ENCODE measurements at regions not wholly inside any gene's neighbourhood (a gene's known extent, or its start where the extent isn't known, plus 50 kb on each side); places are given as distances from the start of the nearest gene placed in this dataset.

DNA sequence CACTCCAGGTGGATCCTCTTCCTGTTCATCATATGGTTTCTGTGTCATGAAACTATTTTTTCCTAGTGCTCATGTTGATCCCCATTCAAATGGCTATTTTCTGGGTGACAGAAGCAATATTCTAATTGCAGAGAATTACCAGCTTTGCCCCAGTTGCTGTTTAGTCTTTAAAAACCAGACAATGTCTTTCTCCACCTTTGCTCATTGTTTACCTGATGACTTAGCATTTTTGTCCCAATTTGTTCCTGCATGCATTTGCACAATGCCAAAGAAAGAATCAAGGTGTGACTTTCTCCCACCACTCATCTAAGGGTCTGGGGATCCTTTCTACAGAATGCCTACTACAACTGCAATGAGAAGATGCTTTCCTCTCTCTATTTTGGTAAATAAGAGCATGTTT lies 439.9 kb upstream of the MAF start:
- no peak for DNase-seq (ENCODE audit: low spot score)

DNA sequence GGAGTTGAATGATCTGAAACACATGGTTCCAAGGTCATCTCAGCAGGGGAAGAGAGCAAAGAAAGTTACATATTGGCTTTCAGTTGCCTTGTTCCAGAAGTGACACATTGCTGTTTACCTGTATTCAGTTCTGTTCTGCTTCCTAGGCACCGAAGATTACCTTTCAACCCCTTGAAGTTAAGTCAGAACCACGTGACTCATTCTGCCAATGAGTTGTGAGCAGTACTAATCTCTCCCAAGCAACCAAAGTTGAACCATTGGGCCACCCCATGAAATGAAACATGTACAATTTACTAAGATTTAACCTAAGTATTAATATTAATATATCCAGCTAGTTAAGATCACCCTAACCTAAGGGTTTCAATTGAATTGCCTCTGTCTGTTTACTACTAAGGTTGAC lies 439.2 kb upstream of the MAF start:
- no peak for DNase-seq (ENCODE audit: low spot score)

DNA sequence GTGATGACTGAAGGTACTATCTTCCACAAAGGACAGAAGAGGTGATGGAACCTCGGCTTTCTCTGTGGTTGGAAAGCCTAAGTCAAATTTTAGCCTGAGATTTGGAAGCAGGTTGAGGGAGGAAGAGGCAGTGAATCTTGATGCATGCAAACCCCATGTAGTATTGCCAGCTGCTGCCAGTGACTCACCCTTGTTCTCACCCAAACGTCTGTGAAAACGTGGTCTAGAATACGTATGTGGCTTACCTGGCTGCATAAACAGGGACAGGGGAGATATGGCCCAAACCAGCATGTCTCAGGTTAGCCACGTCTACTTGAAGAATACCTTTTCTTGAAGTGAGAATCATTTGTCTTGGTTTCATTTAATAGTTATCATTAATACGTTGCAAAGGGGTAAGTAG lies 438.0 kb upstream of the MAF start:
- no peak for DNase-seq (ENCODE audit: low spot score)

DNA sequence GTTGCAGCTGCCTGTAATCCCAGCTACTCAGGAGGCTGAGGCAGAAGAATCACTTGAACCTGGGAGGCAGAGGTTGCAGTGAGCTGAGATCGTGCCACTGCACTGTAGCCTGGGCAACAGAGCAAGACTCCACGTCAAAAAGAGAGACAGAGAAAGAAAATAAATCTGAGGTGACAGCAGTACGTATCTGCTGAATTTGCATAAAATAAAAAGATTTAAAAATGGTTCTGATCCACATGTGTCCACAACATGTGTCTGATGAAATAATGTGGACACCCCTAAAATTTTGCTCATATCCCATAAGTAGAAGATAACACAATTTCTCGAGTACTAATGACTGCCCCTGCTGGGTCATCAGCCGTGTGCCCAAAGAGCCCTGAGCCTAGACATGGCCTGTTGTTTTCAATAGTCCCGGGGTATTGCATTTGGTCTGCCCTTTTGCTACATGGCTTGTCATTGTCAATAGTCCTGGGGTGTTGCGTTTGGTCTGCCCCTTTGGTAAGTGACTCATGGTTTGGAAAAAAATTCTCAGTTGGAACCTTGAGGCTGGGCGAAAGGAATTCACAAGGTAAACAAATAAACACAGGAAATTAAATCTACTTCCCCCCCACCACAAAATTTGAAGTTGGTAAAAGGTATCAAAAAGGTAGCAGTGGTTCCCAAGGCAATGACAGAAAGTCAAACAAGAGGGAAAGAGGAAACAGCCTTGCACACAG lies 434.6 kb upstream of the MAF start:
- DNase-seq (ENCODE audit: low spot score): no peak

DNA sequence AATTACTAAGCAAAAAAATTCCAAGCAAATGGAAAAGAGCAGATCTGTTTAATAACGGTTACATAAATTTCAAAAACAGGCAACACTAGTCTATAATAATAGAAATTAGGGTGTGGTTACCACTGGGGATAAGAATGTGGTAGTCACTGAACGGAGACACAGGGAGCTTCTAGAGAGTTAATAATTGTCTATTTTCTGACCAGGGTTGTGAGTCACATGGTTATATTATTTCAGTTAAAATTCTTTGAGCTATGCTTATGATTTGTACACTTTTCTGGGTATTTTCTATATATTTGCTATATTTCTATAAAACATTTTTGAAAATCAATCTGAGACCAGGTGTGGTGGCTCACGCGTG lies 433.9 kb upstream of the MAF start:
- no peak for DNase-seq (ENCODE audit: low spot score)

DNA sequence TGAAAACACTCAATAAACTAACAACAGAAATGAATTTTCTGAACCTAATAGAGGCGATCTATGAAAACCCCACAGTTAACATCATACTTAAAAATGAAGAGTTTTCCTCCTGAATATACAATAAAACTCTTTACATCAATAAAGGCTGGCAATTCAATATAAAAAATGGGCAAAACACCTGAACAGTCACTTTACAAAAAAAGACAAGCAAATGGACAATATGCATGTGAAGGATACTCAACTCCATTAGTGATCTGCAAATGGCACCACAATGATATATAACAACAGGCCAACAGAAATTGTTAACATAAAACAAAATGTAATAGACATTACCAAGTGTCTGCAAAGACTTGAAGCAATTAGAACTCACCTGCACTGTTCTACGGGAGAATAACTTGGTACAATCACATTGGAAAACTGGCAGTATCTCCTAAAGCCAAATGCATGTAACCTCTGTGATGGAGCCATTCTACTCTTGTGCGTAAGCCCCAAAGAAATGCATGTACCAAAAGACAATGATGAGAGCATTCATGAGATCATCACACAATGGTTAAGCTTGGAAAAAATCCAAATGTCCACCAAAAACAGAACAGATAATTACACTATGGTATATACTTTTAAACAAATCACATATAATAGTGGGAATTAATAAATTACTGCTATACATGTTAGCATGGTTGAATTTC lies 433.4 kb upstream of the MAF start:
- no peak for DNase-seq (ENCODE audit: low spot score)

DNA sequence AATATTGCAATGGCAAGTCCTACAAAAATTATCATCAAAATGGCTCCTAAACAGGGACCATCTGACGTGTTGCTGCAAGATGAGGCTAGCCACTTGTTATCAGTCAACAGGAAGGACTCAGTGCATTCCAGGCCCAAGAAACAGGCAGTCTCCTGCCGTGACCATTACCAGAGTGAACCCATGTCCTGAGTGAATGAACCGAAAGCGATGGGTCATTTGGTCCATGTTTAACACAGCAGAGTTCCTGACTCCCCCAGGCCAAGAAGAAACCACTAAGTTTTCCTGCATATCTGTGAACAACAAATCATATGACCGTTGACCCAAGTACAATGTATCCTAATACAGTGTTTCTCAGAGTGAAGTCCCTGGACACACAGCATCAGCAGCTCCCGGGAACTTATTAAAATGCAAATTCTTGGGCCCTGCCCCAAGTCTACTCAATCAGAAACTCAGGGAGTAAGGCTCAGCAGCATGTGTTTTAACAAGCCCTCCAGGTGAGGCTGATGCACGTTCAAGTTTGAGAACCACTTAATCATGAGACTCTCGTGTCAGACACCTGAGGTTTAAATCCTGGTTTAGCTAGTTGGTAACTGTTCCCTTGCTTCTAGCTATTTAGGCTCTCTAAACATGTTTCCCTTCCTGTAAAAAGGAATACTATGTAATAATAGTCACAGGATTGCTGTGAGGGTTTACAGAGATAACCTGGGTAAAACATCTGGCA lies 429.4 kb upstream of the MAF start:
- no peak for DNase-seq (ENCODE audit: low spot score)

DNA sequence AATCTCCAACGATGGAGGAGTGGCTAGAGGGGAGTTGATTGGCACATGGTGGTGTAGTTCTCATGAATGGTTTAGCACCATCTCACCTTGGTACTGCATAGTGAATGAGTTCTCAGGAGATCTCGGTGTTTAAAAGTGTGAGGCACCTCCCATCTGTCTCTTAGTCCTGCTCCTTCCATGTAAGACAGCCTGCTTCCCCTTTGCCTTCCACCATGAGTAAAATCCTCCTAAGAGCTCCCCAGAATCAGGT lies 428.8 kb upstream of the MAF start:
- DNase-seq (ENCODE audit: low spot score): no peak

DNA sequence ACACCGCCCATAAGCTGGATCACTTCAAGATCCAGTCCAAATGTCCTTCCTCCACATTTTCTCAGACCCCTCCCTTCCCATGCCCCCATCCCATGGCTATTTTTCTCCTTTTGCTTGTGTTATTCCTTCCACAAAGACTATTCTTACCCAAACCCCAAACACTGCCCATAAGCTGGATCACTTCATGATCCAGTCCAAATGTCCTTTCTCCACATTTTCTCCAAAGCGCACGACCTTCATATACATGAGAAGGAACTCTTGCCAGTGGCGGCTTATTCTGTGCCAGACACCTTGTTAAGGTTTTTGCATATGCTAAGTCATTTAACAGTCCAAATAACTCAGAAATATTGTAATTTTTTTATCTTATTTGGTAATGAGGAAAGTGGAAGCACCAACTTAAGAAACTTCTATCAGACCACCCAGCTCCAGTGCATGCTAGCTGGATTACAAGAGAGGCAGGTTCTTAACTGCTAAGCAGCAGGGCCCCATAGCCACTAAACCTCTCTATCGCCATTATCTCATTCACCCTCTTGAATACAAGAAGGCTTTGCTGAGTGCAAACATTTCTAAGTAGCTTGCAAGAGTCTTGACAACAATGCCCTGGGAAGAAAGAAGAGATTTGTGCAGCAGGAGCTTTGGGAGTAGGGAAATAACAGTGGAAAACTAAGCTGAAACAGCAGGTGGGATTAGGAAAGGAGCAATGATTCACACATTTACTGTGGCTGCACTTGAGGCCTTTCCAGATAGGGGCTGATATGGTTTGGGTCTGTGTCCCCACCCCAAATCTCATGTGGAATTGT lies 428.2 kb upstream of the MAF start:
- DNase-seq (ENCODE audit: low spot score): no peak

DNA sequence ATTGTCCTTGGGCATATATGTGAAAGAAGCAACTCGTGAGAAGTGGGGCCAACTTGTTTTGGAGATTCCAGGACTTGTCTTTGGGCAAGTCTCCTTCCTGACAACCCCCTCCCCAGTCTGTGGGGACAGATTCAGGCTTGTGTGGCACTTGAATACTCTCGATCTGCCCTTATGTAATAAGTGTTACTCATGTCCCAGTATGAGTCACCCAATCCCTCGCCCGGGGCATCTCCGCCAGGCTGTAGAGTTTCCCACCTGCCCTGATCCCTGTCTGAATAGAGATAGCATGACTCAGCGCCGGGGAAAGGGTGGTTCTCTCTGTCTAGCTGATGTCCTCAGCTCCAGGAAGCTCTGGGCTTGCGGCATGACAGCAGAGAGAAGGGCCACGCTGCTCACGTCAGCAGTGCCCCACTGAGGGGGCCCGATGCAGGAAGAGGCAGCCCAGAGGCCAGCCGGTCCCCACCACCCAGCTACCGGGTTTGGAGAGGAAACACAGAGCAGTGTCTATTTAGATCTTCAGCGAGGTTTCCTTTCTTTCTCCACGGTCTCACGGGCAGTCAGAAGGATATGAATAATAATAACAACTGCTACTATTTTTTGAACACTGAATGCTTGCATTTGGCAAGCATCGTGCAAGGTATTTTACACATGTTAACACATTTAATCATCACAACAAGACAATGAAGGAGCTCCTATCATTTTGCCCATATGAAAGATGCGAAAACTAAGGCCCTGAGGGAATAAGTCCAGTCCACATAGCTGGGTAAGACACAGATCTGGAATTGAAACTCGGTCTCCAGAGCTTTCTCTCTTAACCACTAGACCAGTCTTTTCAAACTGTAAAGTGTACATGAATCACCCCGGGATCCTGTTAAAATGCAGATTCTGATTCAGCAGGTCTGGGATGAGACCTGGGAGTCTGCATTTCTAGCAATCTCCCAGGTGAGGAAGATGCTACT lies 426.7 kb upstream of the MAF start:
- DNase-seq (ENCODE audit: low spot score): no peak

DNA sequence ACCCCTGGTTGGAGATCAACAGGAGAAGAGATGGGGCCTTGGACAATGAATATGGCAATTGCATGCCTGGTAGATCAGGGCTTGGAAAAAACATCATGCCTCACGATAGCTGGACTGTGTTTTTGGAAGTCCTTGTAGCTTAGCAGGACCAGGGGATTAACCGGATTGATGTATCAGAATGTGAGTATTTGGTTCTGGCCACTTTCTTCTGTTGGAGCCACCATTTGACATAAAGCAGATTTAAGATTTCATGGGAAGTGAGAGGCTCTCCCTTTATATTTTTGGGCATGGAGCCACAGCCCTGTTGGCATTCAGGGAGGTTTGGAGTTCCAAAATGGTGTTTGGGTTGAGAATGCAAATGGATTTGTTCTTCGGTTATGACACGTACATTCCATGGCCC lies 424.7 kb upstream of the MAF start:
- no peak for DNase-seq (ENCODE audit: low spot score)

DNA sequence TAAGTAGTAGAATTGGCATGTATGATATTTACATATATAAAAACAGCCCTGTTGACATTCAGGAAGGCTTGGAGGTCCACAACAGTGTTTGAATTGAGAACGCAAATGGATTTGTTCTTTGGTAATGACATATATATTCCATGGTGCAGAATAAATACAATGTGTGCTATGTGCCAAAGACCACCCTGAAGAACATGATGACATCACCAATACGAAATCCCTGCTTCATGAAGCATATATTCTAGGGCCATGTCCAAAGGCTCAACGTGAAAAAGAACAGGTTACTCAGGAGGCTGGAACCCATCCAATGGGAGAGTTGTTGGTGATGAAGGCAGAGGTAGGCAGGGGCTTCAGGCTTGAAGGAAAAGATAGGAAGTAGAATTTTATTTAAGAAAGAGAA lies 423.9 kb upstream of the MAF start:
- DNase-seq (ENCODE audit: low spot score): no peak

DNA sequence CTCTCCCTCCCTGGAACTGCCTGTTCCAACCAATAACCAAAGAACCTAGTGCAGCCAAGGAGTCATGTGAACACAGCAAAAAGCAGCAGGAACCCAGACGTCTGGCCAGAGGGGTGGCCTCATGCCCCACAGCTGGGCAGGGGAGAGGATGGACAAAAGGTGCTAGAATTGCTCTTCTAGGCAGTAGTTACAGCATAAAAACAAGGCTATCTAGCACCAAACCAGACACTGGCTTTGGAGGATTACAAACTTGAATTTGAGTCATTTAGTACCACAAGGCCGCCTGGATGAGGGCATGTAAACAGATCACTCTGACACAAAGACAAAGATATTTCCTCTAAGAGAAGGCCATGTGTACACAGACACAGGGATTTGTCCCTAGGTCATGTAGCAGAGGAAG lies 423.3 kb upstream of the MAF start:
- DNase-seq (ENCODE audit: low spot score): no peak

DNA sequence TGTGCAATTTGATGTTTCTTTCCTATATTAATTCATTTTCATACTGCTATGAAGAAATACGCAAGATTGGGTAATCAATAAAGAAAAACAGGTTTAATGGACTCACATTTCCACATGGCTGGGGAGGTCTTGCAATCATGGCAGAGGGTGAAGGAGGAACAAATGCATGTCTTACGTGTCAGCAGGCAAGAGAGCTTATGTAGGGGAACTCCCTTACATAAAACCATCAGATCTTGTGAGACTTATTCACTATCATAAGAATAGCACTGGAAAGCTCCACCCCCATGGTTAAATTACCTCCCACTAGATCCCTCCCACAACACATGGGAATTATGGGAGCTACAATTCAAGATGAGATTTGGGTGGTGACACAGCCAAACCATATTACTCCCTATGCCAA lies 418.9 kb upstream of the MAF start:
- DNase-seq (ENCODE audit: low spot score): no peak

DNA sequence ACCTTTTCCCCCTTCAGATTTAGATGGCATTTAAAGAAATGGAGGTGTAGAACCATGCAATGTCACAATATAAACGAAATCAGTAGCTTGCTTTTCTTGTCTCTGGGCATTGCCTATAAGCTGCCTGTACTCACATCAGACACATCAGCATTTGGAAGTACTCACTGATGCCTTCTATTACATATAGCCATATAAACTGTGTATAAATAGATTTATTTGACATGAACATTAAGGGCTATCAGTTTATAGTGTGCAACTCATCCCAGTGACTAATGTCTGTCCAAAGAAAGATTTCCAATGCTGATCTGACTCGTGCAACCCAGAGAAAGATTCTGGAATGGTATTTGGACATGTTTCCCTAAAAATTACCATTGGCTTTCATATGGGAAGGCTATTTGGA lies 417.9 kb upstream of the MAF start:
- DNase-seq (ENCODE audit: low spot score): no peak

DNA sequence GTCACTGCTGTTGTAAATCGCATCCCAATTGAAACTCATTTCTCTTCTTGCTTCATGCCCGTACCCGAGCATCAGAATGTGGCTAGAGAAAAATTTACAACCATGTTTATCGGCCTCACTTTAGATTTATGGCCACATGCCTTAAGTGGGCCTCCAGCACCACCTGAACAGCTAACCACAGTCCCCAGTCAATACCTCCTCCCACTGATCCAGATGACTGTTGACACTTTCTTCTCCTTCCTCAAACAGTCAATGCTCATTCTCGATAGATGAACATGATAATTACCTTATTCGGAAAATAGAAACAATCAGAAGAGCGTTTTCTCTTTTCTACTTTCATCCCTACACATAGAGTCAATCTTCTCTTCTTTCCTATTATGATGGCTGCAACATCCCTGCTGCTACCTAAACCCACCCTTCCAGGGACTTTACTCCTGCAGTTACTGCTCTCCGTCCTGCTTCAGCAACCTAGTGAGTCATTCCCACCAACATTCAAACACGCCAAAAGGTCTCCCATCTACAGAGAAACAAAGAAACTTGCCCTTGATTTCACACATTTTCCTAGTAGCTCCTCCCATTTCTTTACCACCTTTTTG lies 416.3 kb upstream of the MAF start:
- no peak for DNase-seq (ENCODE audit: low spot score)

DNA sequence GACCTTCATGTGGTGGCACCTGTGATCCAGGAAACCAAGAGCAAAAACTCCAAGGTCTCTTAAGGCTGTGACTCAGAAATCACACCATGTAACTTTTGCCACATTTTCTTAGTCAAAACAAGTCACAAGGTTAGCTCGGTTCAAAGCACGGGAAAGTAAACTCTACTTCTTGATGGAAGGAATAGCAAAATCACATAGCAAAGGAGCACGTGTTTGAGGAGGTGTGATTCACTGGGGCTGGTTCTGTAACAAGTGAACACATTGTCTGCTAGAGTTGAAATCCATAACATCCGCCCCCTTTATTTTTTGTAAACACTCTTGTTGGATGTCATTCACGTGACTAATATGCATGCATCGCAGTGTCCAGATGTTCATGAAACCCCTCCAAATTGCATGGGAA lies 415.0 kb upstream of the MAF start:
- DNase-seq (ENCODE audit: low spot score): no peak

DNA sequence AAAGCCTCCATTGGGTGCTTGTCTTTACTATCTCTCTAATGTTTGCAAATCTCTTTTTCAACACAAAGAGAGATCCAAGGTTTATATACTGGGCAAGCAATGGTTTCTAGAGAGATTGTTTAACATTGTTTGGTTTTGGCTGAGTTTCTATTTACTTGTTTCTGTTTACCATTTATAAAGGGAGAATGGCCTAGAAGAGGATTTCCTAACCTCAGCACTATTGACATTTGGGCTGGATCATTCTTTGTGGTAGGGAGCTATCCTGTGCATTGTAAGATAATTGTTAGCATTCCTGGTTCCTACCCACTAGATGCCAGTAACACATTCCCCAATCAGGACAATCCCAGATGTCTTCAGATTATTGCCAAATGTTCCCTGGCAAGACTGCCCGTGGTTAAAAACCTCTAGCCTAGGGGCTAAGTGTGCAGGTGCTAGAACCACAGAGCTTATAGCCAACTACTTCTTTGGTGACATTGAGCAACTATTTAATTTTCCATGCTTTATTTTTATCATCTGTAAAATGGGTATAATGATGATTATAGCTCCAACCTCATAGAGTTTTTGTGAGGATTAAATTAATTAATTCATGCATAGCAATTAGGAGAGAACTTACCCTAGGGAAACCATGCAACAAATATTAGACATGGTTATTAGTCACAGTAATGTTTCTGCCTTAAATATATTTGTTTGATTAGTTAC lies 413.9 kb upstream of the MAF start:
- DNase-seq (ENCODE audit: low spot score): no peak

DNA sequence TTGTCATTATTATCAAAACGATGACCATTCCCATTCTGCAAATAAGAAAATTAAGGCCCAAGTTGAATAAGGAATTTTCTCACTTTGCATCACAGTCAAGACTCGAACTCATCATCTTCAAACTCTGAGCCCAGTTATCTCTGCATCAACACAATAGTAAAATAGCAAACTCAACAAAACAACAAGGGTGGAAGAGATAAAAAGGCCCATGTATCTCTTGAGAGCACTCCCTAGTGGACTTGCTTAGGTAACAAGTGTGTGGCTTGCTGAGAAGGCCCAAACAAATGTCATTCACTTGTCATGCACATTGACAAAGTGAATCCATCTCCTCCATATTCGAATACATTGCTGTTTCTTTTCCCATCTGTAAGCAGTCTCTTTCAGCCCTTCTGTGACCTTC lies 412.0 kb upstream of the MAF start:
- no peak for DNase-seq (ENCODE audit: low spot score)

DNA sequence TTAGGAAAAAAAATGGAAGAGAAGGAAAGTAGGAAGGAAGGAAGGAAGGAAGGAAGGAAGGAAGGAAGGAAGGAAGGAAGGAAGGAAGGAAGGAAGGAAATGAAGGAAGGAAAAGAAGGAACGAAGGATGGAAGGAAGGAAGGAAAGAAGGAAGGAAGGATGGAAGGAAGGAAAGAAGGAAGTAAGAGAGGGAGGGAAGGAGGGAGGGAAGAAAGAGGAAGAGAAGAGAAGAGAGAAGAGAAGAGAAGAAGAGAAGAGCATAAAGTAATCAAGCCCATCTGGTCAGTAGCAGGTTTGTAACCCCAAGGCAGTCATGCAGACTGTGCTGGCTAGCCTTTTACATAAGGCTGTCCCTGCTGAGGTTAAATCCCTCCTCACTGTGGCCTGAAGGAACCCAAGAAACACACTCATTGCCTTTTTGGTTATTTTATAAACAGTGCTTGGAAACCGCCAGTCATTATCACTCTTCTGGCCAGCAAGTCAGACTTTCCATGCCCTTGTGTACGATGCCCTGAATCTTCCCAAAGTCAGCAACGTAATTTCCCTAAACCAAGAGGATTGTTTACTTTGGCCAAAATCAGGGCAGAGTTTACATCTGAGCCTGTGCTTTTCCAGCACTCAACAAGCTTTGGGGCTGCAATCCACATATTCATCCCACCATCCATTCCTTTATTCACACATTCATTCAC lies 409.6 kb upstream of the MAF start:
- no peak for DNase-seq (ENCODE audit: low spot score)

Data from D341Med (cell line).